ENCODE measurements at regions not wholly inside any gene's neighbourhood (a gene's known extent, or its start where the extent isn't known, plus 50 kb on each side); places are given as distances from the start of the nearest gene placed in this dataset.

GRCh38 chr4:30670206-30670605, 50.0 kb upstream of the PCDH7 start:
- no peak for TF ChIP-seq CTCF (IDR thresholded peaks at IDR 0.05; ENCODE audit: low read depth, low read length)
- TF ChIP-seq POLR2A (IDR thresholded peaks at IDR 0.05; ENCODE audit: extremely low read depth, insufficient read length), result no peak
- TF ChIP-seq MAX (IDR thresholded peaks at IDR 0.05; ENCODE audit: low read depth, low read length), result no peak
